ENCODE measurements at regions not wholly inside any gene's neighbourhood (a gene's known extent, or its start where the extent isn't known, plus 50 kb on each side); places are given as distances from the start of the nearest gene placed in this dataset.

- H3K4me3 ChIP-seq (ENCODE audit: low read depth in 1 of 3, low read length in 3 of 3): no peak overlapping the region
- DNase-seq (ENCODE audit: low spot score): no peak
- H3K27ac ChIP-seq (ENCODE audit: low read depth in 1 of 2, low read length in 2 of 2): no peak overlapping the region
- H3K4me1 ChIP-seq (ENCODE audit: control insufficient read depth in 4 of 4, insufficient read depth in 4 of 4, low read length in 3 of 4): no peaks in the 10 kb centered on the region
- 86% methylated on average over 6 of the region's 6 CpGs for WGBS
- TF ChIP-seq TAF1 (conservative IDR thresholded peaks at IDR 0.05) (no peak), YY1 (IDR thresholded peaks at IDR 0.05) (no peak), JUND (IDR thresholded peaks at IDR 0.05) (no peak), SP1 (IDR thresholded peaks at IDR 0.05) (no peak), HNF4G (IDR thresholded peaks at IDR 0.05) (no peak), RAD21 (IDR thresholded peaks at IDR 0.05) (no peak)
- no peaks in the 10 kb centered on the region for H3K27me3 ChIP-seq (ENCODE audit: control insufficient read depth in 4 of 4, insufficient read depth in 4 of 4, low read length in 3 of 4)
- H3K9me3 ChIP-seq (ENCODE audit: control insufficient read depth in 4 of 4, low read length in 3 of 4): peaks cover 0 to 4% (median 1%) of the 10 kb centered on the region in 4 donors
- no peak overlapping the region for H3K9ac ChIP-seq (ENCODE audit: low read depth in 1 of 2, low read length in 2 of 2)
- H3K36me3 ChIP-seq (ENCODE audit: control insufficient read depth in 4 of 4, insufficient read depth in 3 of 4, low read depth in 1 of 4, low read length in 3 of 4): no peaks in the 10 kb centered on the region
These were observed 274.8 kb upstream of the AJAP1 start for GRCh38 chr1:4379451-4380175.

DNA sequence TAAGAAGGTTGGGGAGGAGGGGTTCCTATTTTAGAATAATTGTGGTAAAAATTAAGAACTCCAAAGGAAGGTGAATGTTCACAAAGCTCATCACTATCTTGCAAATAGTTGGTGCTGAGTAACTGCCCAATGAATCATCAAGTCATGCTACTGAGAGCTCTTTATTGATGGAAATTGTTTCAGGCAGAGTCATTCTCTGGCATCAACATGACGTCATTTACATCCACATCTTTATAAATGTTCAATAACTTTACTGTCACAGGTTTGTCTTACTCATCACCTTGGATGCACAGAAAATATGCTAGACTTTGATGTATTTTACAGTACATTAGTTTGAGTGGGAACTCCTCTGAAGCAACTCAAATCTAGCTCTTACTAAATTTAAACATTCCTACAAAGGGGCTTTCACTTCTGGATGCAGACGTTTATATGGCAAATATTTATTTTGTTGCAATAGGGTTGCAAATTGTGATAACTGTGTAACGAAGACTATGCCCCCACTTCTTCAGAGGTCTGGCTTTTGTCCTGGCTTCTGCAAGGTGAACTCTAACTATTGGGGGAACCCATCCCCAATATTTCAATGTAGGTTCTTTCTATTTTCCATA, 273.7 kb upstream of the AJAP1 start:
- no peaks in the 10 kb centered on the region for H3K36me3 ChIP-seq (ENCODE audit: control insufficient read depth in 4 of 4, insufficient read depth in 3 of 4, low read depth in 1 of 4, low read length in 3 of 4)
- no peak overlapping the region for H3K9ac ChIP-seq (ENCODE audit: low read depth in 1 of 2, low read length in 2 of 2)
- peaks cover 0 to 4% (median 1%) of the 10 kb centered on the region in 4 donors for H3K9me3 ChIP-seq (ENCODE audit: control insufficient read depth in 4 of 4, low read length in 3 of 4)
- DNase-seq (ENCODE audit: low spot score): no peak
- no peaks in the 10 kb centered on the region for H3K4me1 ChIP-seq (ENCODE audit: control insufficient read depth in 4 of 4, insufficient read depth in 4 of 4, low read length in 3 of 4)
- no peak overlapping the region for H3K4me3 ChIP-seq (ENCODE audit: low read depth in 1 of 3, low read length in 3 of 3)
- WGBS: 37% methylated on average over 3 of the region's 3 CpGs
- H3K27ac ChIP-seq (ENCODE audit: low read depth in 1 of 2, low read length in 2 of 2): no peak overlapping the region
- no peaks in the 10 kb centered on the region for H3K27me3 ChIP-seq (ENCODE audit: control insufficient read depth in 4 of 4, insufficient read depth in 4 of 4, low read length in 3 of 4)
- TF ChIP-seq MAX (IDR thresholded peaks at IDR 0.05) (no peak), EGR1 (IDR thresholded peaks at IDR 0.05; ENCODE audit: low read depth in 2 of 2) (no peak), HNF4G (IDR thresholded peaks at IDR 0.05) (no peak), SP1 (IDR thresholded peaks at IDR 0.05) (no peak), ZBTB33 (IDR thresholded peaks at IDR 0.05) (no peak), NR2F2 (IDR thresholded peaks at IDR 0.05) (no peak), HNF4A (conservative IDR thresholded peaks at IDR 0.05) (no peak), TAF1 (conservative IDR thresholded peaks at IDR 0.05) (no peak), FOXA1 (IDR thresholded peaks at IDR 0.05) (no peak)
- TF ChIP-seq, protein P1, sequence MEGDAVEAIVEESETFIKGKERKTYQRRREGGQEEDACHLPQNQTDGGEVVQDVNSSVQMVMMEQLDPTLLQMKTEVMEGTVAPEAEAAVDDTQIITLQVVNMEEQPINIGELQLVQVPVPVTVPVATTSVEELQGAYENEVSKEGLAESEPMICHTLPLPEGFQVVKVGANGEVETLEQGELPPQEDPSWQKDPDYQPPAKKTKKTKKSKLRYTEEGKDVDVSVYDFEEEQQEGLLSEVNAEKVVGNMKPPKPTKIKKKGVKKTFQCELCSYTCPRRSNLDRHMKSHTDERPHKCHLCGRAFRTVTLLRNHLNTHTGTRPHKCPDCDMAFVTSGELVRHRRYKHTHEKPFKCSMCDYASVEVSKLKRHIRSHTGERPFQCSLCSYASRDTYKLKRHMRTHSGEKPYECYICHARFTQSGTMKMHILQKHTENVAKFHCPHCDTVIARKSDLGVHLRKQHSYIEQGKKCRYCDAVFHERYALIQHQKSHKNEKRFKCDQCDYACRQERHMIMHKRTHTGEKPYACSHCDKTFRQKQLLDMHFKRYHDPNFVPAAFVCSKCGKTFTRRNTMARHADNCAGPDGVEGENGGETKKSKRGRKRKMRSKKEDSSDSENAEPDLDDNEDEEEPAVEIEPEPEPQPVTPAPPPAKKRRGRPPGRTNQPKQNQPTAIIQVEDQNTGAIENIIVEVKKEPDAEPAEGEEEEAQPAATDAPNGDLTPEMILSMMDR (IDR thresholded peaks at IDR 0.05; ENCODE audit: low read depth, low read length, missing input control): no peak
- TF ChIP-seq, protein P2, sequence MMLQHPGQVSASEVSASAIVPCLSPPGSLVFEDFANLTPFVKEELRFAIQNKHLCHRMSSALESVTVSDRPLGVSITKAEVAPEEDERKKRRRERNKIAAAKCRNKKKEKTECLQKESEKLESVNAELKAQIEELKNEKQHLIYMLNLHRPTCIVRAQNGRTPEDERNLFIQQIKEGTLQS (IDR thresholded peaks at IDR 0.05): no peak
